HepG2 (cell line): ENCODE measurements at regions not wholly inside any gene's neighbourhood (a gene's known extent, or its start where the extent isn't known, plus 50 kb on each side); places are given as distances from the start of the nearest gene placed in this dataset.

ENCODE experiments used
- ATAC-seq: fragments of 200-7000 bp; cut with Tn5 transposase; 3 replicates; pipeline ENCODE4 v1.9.1; 2020; ENCODE audit warnings: mild to moderate bottlenecking, moderate library complexity
- BruUV-seq: library from RNA; stranded (reverse); fragments of 400-500 nt; replicated peaks from 2 replicates; lab custom pipeline; 2021; lab: Mats Ljungman, UMichigan
- CTCF ChIA-PET: fragments of 300-600 bp; formaldehyde crosslinking; extraction: SDS; loops from one replicate; lab custom pipeline; 2021; ENCODE audit warnings: low total read pairs, inconsistent platforms, low intra/inter-chr PET ratio; lab: Yijun Ruan, JAX
- POLR2A ChIA-PET: fragments of 350-600 bp; sonication (Branson Sonifier 250); formaldehyde crosslinking; loops from one replicate; lab custom pipeline; 2020; ENCODE audit warnings: antibody characterized with exemption, inconsistent platforms; lab: Yijun Ruan, JAX
- DNase-seq: peaks from one replicate; pipeline ENCODE4 v3.0.0-alpha.2; 2015; ENCODE audit warnings: low spot score
- FAIRE-seq: peaks from 3 replicates; lab custom pipeline; 2011; peaks lifted over from hg19 to GRCh38; lab: Jason Lieb, UNC
- H2AFZ ChIP-seq: one replicate; pipeline ENCODE4 v1.6.1; 2011; ENCODE audit warnings: low read length, inconsistent platforms
- H3K27ac ChIP-seq: fragments of 300-600 bp; 3 replicates; pipeline ENCODE4 v1.8.0; 2011; ENCODE audit warnings: mixed run types, mild to moderate bottlenecking, mixed read lengths, low read length, inconsistent platforms; ENCODE audit not compliant: insufficient read depth; ENCODE audit errors: extremely low read length
- H3K27me3 ChIP-seq, 2 experiments: fragments of 200-600 bp in 1 of 2; 2 replicates in 1 of 2; 3 replicates in 1 of 2; pipeline versions ENCODE4 v1.6.0 to v1.8.0; 2011; ENCODE audit warnings: low read length in 2 of 2, mild to moderate bottlenecking in 2 of 2, moderate library complexity in 2 of 2, inconsistent platforms in 1 of 2; ENCODE audit not compliant: insufficient read depth in 2 of 2, control insufficient read depth in 1 of 2
- H3K36me3 ChIP-seq, 2 experiments: fragments of 200-600 bp in 1 of 2; replicated peaks in 1 of 2; 2 replicates in 1 of 2; 3 replicates in 1 of 2; pipeline versions ENCODE4 v1.5.1 to v1.8.0; 2011; ENCODE audit warnings: low read length in 2 of 2, inconsistent platforms in 1 of 2; ENCODE audit not compliant: insufficient read depth in 2 of 2, control insufficient read depth in 1 of 2
- H3K4me1 ChIP-seq: 2 replicates; pipeline ENCODE4 v1.5.1; 2012; ENCODE audit warnings: low read length, inconsistent platforms; ENCODE audit not compliant: insufficient read depth
- H3K4me2 ChIP-seq: 2 replicates; pipeline ENCODE4 v1.6.0; 2011; ENCODE audit warnings: low read depth, low read length, inconsistent platforms
- H3K4me3 ChIP-seq, 3 experiments: fragments of 200-600 bp in 1 of 3; sonication (generic), shearing (Covaris generic) in 1 of 3; replicated peaks in 1 of 3; 2 replicates each; pipeline ENCODE4 v1.5.1; 2011 to 2016; ENCODE audit warnings: low read length in 3 of 3, inconsistent platforms in 2 of 3, low read depth in 2 of 3, mild to moderate bottlenecking in 2 of 3, control low read depth in 1 of 3, mixed read lengths in 1 of 3; ENCODE audit not compliant: insufficient read depth in 1 of 3
- H3K79me2 ChIP-seq: one replicate; pipeline ENCODE4 v1.6.1; 2011; ENCODE audit warnings: low read length, inconsistent platforms; ENCODE audit not compliant: insufficient read depth
- H3K9ac ChIP-seq: 2 replicates; pipeline ENCODE4 v1.6.0; 2011; ENCODE audit warnings: mild to moderate bottlenecking, low read depth, low read length, inconsistent platforms; ENCODE audit not compliant: insufficient read depth
- H3K9me3 ChIP-seq: 2 replicates; pipeline ENCODE4 v1.5.1; 2012; ENCODE audit warnings: mild to moderate bottlenecking, low read length
- H4K20me1 ChIP-seq: 2 replicates; pipeline ENCODE4 v1.6.0; 2011; ENCODE audit warnings: inconsistent platforms, mild to moderate bottlenecking, low read length, moderate library complexity; ENCODE audit not compliant: insufficient read depth
- CEBPZ ChIP-seq: IDR thresholded peaks from 2 replicates; pipeline ENCODE4 v1.6.1; 2012; ENCODE audit warnings: low read length, improper control_type of control experiment
- KDM5B ChIP-seq: sonication (generic); formaldehyde crosslinking; IDR thresholded peaks from 2 replicates; pipeline ENCODE4 v1.4.0; 2020; ENCODE audit warnings: missing genetic modification reagents, mild to moderate bottlenecking, borderline replicate concordance
- MAFF ChIP-seq: IDR thresholded peaks from 2 replicates; pipeline ENCODE4 v1.6.1; 2011; ENCODE audit warnings: low read depth, low read length, improper control_type of control experiment
- MAFK ChIP-seq, 2 experiments: IDR thresholded peaks in 1 of 2; conservative IDR thresholded peaks in 1 of 2; 2 replicates each; pipeline ENCODE4 v1.6.1; 2011; ENCODE audit warnings: improper control_type of control experiment in 2 of 2, low read length in 2 of 2
- MED1 ChIP-seq: sonication (generic); formaldehyde crosslinking; IDR thresholded peaks from 2 replicates; pipeline ENCODE4 v1.4.0; 2020; ENCODE audit warnings: missing genetic modification reagents
- MLXIP ChIP-seq: sonication (generic); formaldehyde crosslinking; IDR thresholded peaks from 2 replicates; pipeline ENCODE4 v1.9.0; 2021; ENCODE audit warnings: missing genetic modification reagents, borderline replicate concordance
- NBN ChIP-seq: fragments of 450-650 bp; conservative IDR thresholded peaks from 2 replicates; pipeline ENCODE4 v1.6.1; 2017
- PAWR ChIP-seq: sonication (generic); formaldehyde crosslinking; IDR thresholded peaks from 2 replicates; pipeline ENCODE4 v1.4.0; 2020; ENCODE audit warnings: missing genetic modification reagents, mild to moderate bottlenecking, borderline replicate concordance
- SAFB2 ChIP-seq: sonication (generic); formaldehyde crosslinking; IDR thresholded peaks from 2 replicates; pipeline ENCODE4 v1.5.1; 2020; ENCODE audit warnings: missing genetic modification reagents, low read depth, mild to moderate bottlenecking, borderline replicate concordance
- ZNF331 ChIP-seq: sonication (generic); formaldehyde crosslinking; IDR thresholded peaks from 2 replicates; pipeline ENCODE4 v1.4.0; 2020; ENCODE audit warnings: missing genetic modification reagents
- ZNF552 ChIP-seq: sonication (generic); formaldehyde crosslinking; IDR thresholded peaks from 2 replicates; pipeline ENCODE4 v1.9.0; 2022; ENCODE audit warnings: missing genetic modification reagents, mild to moderate bottlenecking, borderline replicate concordance
- in situ Hi-C: cut with HindIII; loops from 2 replicates; pipeline ENCODE4 v1.10.0; 2017; ENCODE audit warnings: low pct_unique_long_range_greater_than_20kb; ENCODE audit not compliant: extremely low pct_ligation_motif_present
- intact Hi-C: fragments of 100-400 bp; cut with micrococcal nuclease; formaldehyde crosslinking; loops from one replicate; pipeline ENCODE4 v1.10.0; 2022; ENCODE audit not compliant: unreplicated experiment

- no peaks in the 10 kb centered on the region for H4K20me1 ChIP-seq
- no peak overlapping the region for H3K9ac ChIP-seq
- no peaks in the 10 kb centered on the region for H3K4me1 ChIP-seq
- intact Hi-C loops (no loop called here), in situ Hi-C loops (no loop called here)
- ATAC-seq (no peak), FAIRE-seq (no peak), DNase-seq (no peak)
- no peaks in the 10 kb centered on the region for H3K27me3 ChIP-seq
- H2AFZ ChIP-seq = no peak overlapping the region
- ChIA-PET CTCF (no interaction called here), POLR2A (no interaction called here)
- TF ChIP-seq MLXIP (CRISPR knock-in tag) (no peak), MAFK (conservative IDR thresholded peaks at IDR 0.05 in 1 of 2, IDR thresholded peaks at IDR 0.05 in 1 of 2; ENCODE audit: low read length in 2 of 2) (peak; percentile 29 to 32; a peak in 2 of 4 replicates), MAFF (0 out of 2 replicates have a peak, but pooled peaks have one; percentile 17)
- H3K79me2 ChIP-seq = no peaks in the 10 kb centered on the region
- no peak overlapping the region for H3K4me3 ChIP-seq
- no TSS peak for BruUV-seq
- H3K4me2 ChIP-seq = no peak overlapping the region
- no peaks in the 10 kb centered on the region; the same call in 1 of the 2 replicates for H3K9me3 ChIP-seq
- no peaks in the 10 kb centered on the region for H3K36me3 ChIP-seq
- H3K27ac ChIP-seq = no peak overlapping the region
These were observed 542.5 kb downstream of the SUCLG1 start for GRCh38 chr2:83916559-83916958.

- H3K9me3 ChIP-seq = no peaks in the 10 kb centered on the region
- no peak for ATAC-seq
- CTCF ChIA-PET = no interaction called here
- TF ChIP-seq MED1 = no peak
- no peak for TF ChIP-seq ZNF552 (CRISPR knock-in tag)
- no peak for TF ChIP-seq CEBPZ
- no peak for TF ChIP-seq SAFB2 (CRISPR knock-in tag)
- TF ChIP-seq PAWR = no peak
- TF ChIP-seq NBN = no peak
- TF ChIP-seq ZNF331 (CRISPR knock-in tag) = no peak
- TF ChIP-seq KDM5B (CRISPR knock-in tag) = no peak
These were observed 543.7 kb downstream of the SUCLG1 start for GRCh38 chr2:83915381-83915780.

More at GRCh38 chr2:83915381-83915780, 543.7 kb downstream of the SUCLG1 start:
- POLR2A ChIA-PET = no interaction called here
- Histone ChIP-seq H3K4me3 (no peak overlapping the region), H3K79me2 (no peaks in the 10 kb centered on the region), H3K9ac (no peak overlapping the region), H3K36me3 (no peaks in the 10 kb centered on the region), H4K20me1 (no peaks in the 10 kb centered on the region), H3K4me2 (no peak overlapping the region), H2AFZ (no peak overlapping the region), H3K4me1 (no peaks in the 10 kb centered on the region), H3K27ac (no peak overlapping the region), H3K27me3 (no peaks in the 10 kb centered on the region)
- DNase-seq = no peak
- FAIRE-seq = no peak
- intact Hi-C loops (no loop called here), in situ Hi-C loops (no loop called here)
- no TSS peak for BruUV-seq
